ENCODE measurements at regions not wholly inside any gene's neighbourhood (a gene's known extent, or its start where the extent isn't known, plus 50 kb on each side); places are given as distances from the start of the nearest gene placed in this dataset.

DNA sequence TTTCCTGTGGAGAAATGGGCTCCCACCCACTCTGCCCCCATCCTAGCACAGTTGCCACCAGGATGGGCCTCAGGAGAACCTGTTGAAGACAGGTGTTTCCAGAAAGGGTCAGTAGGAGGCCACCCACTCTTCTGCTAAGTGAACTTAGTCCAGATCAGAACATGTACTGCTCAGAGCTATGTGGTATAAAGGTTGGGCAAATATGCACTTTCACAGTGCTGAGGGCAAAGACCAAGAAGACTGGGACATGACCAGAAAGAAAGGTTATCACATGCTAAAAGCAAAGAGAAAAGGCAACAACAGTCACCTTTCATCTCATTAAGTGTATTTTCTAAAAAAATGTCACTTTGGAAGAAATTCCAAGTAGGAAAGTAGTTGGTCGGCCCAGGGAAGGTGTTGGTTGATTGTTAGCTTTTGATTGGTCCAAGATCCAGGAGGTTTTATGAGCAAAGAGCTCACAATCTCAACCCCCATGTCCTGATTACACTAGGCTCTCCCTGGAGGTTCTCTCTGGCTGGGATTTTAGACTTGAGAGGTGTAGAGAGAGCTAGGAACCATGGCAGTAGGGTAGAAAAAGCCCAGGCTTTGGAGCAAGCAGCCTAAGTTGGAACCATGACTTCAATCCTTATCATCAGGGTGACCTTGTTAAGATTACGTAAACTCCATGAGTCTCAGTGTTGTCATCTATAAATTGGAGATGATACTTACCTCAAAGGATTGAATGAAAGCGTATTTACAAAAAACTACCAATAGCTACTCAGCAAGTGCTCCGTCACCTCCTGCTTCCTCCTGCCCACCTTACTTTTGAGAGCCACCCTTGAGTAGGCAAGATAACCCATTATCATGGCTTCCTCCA is 102.6 kb downstream of the GLUL start (continued):
- TF ChIP-seq ZNF569 (CRISPR knock-in tag; IDR thresholded peaks at IDR 0.05; ENCODE audit: borderline replicate concordance) (no peak), KDM1A (CRISPR knock-in tag; IDR thresholded peaks at IDR 0.05) (no peak), TCF12 (IDR thresholded peaks at IDR 0.05) (no peak), TCF12 (CRISPR knock-in tag; IDR thresholded peaks at IDR 0.05) (peak; percentile 77; the same call in 1 of the 2 replicates), ZNF552 (CRISPR knock-in tag; IDR thresholded peaks at IDR 0.05; ENCODE audit: borderline replicate concordance) (no peak), ZC3H4 (CRISPR knock-in tag; IDR thresholded peaks at IDR 0.05; ENCODE audit: borderline replicate concordance) (no peak), KAT2B (IDR thresholded peaks at IDR 0.05; ENCODE audit: borderline replicate concordance, low read depth, low read length) (no peak), IRX3 (CRISPR knock-in tag; IDR thresholded peaks at IDR 0.05; ENCODE audit: borderline replicate concordance, low read depth) (no peak), MTF2 (CRISPR knock-in tag; IDR thresholded peaks at IDR 0.05; ENCODE audit: borderline replicate concordance) (no peak), RFX3 (CRISPR knock-in tag; IDR thresholded peaks at IDR 0.05) (no peak), NONO (IDR thresholded peaks at IDR 0.05) (no peak), NONO (CRISPR knock-in tag; conservative IDR thresholded peaks at IDR 0.05) (0 out of 2 replicates have a peak, but pooled peaks have one; percentile 20)
- TF ChIP-seq, protein P1, sequence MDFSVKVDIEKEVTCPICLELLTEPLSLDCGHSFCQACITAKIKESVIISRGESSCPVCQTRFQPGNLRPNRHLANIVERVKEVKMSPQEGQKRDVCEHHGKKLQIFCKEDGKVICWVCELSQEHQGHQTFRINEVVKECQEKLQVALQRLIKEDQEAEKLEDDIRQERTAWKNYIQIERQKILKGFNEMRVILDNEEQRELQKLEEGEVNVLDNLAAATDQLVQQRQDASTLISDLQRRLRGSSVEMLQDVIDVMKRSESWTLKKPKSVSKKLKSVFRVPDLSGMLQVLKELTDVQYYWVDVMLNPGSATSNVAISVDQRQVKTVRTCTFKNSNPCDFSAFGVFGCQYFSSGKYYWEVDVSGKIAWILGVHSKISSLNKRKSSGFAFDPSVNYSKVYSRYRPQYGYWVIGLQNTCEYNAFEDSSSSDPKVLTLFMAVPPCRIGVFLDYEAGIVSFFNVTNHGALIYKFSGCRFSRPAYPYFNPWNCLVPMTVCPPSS (IDR thresholded peaks at IDR 0.05) = no peak
- TF ChIP-seq, protein P2, sequence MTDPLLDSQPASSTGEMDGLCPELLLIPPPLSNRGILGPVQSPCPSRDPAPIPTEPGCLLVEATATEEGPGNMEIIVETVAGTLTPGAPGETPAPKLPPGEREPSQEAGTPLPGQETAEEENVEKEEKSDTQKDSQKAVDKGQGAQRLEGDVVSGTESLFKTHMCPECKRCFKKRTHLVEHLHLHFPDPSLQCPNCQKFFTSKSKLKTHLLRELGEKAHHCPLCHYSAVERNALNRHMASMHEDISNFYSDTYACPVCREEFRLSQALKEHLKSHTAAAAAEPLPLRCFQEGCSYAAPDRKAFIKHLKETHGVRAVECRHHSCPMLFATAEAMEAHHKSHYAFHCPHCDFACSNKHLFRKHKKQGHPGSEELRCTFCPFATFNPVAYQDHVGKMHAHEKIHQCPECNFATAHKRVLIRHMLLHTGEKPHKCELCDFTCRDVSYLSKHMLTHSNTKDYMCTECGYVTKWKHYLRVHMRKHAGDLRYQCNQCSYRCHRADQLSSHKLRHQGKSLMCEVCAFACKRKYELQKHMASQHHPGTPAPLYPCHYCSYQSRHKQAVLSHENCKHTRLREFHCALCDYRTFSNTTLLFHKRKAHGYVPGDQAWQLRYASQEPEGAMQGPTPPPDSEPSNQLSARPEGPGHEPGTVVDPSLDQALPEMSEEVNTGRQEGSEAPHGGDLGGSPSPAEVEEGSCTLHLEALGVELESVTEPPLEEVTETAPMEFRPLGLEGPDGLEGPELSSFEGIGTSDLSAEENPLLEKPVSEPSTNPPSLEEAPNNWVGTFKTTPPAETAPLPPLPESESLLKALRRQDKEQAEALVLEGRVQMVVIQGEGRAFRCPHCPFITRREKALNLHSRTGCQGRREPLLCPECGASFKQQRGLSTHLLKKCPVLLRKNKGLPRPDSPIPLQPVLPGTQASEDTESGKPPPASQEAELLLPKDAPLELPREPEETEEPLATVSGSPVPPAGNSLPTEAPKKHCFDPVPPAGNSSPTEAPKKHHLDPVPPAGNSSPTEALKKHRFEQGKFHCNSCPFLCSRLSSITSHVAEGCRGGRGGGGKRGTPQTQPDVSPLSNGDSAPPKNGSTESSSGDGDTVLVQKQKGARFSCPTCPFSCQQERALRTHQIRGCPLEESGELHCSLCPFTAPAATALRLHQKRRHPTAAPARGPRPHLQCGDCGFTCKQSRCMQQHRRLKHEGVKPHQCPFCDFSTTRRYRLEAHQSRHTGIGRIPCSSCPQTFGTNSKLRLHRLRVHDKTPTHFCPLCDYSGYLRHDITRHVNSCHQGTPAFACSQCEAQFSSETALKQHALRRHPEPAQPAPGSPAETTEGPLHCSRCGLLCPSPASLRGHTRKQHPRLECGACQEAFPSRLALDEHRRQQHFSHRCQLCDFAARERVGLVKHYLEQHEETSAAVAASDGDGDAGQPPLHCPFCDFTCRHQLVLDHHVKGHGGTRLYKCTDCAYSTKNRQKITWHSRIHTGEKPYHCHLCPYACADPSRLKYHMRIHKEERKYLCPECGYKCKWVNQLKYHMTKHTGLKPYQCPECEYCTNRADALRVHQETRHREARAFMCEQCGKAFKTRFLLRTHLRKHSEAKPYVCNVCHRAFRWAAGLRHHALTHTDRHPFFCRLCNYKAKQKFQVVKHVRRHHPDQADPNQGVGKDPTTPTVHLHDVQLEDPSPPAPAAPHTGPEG (CRISPR knock-in tag; IDR thresholded peaks at IDR 0.05) = no peak
- TF ChIP-seq, protein P3, sequence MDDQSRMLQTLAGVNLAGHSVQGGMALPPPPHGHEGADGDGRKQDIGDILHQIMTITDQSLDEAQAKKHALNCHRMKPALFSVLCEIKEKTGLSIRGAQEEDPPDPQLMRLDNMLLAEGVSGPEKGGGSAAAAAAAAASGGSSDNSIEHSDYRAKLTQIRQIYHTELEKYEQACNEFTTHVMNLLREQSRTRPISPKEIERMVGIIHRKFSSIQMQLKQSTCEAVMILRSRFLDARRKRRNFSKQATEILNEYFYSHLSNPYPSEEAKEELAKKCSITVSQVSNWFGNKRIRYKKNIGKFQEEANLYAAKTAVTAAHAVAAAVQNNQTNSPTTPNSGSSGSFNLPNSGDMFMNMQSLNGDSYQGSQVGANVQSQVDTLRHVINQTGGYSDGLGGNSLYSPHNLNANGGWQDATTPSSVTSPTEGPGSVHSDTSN (CRISPR knock-in tag; IDR thresholded peaks at IDR 0.05; ENCODE audit: borderline replicate concordance) = no peak
- TF ChIP-seq, protein P4, sequence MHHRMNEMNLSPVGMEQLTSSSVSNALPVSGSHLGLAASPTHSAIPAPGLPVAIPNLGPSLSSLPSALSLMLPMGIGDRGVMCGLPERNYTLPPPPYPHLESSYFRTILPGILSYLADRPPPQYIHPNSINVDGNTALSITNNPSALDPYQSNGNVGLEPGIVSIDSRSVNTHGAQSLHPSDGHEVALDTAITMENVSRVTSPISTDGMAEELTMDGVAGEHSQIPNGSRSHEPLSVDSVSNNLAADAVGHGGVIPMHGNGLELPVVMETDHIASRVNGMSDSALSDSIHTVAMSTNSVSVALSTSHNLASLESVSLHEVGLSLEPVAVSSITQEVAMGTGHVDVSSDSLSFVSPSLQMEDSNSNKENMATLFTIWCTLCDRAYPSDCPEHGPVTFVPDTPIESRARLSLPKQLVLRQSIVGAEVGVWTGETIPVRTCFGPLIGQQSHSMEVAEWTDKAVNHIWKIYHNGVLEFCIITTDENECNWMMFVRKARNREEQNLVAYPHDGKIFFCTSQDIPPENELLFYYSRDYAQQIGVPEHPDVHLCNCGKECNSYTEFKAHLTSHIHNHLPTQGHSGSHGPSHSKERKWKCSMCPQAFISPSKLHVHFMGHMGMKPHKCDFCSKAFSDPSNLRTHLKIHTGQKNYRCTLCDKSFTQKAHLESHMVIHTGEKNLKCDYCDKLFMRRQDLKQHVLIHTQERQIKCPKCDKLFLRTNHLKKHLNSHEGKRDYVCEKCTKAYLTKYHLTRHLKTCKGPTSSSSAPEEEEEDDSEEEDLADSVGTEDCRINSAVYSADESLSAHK (CRISPR knock-in tag; IDR thresholded peaks at IDR 0.05; ENCODE audit: borderline replicate concordance) = no peak
- TF ChIP-seq, protein P5, sequence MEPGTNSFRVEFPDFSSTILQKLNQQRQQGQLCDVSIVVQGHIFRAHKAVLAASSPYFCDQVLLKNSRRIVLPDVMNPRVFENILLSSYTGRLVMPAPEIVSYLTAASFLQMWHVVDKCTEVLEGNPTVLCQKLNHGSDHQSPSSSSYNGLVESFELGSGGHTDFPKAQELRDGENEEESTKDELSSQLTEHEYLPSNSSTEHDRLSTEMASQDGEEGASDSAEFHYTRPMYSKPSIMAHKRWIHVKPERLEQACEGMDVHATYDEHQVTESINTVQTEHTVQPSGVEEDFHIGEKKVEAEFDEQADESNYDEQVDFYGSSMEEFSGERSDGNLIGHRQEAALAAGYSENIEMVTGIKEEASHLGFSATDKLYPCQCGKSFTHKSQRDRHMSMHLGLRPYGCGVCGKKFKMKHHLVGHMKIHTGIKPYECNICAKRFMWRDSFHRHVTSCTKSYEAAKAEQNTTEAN (CRISPR knock-in tag; conservative IDR thresholded peaks at IDR 0.05) = peak; percentile 87
